Naive B cell (primary cell): ENCODE measurements at regions not wholly inside any gene's neighbourhood (a gene's known extent, or its start where the extent isn't known, plus 50 kb on each side); places are given as distances from the start of the nearest gene placed in this dataset.

Experiments used
- ATAC-seq, 2 donors: fragments of 150-1000 bp; cut with Tn5 transposase; 2 replicates each; pipeline ENCODE4 v1.10.0; 2021; ENCODE audit warnings: low read depth in 2 of 2, mild to moderate bottlenecking in 2 of 2, moderate library complexity in 2 of 2
- DNase-seq: peaks from one replicate; pipeline ENCODE4 v3.0.0; 2022
- H3K27ac Mint-ChIP-seq, 6 donors: one replicate each; pipeline ENCODE4 v1.8.0; 2020 to 2022; ENCODE audit warnings: mild to moderate bottlenecking in 6 of 6, mixed read lengths in 6 of 6, moderate library complexity in 5 of 6, inconsistent platforms in 2 of 6
- H3K27me3 Mint-ChIP-seq, 3 donors: one replicate each; pipeline ENCODE4 v1.8.0; 2021 to 2022; ENCODE audit warnings: mixed read lengths in 3 of 3, mild to moderate bottlenecking in 1 of 3
- H3K36me3 Mint-ChIP-seq, 2 donors: one replicate each; pipeline ENCODE4 v1.8.0; 2020 to 2022; ENCODE audit warnings: mixed read lengths in 2 of 2, inconsistent platforms in 1 of 2, mild to moderate bottlenecking in 1 of 2
- H3K4me1 Mint-ChIP-seq, 3 donors: one replicate each; pipeline ENCODE4 v1.8.0; 2020 to 2022; ENCODE audit warnings: mixed read lengths in 3 of 3, inconsistent platforms in 1 of 3, mild to moderate bottlenecking in 1 of 3, moderate library complexity in 1 of 3
- H3K4me3 Mint-ChIP-seq, 8 donors: one replicate each; pipeline ENCODE4 v1.8.0; 2020 to 2022; ENCODE audit warnings: mild to moderate bottlenecking in 8 of 8, mixed read lengths in 8 of 8, moderate library complexity in 8 of 8, inconsistent platforms in 2 of 8
- H3K9me3 Mint-ChIP-seq, 7 donors: one replicate each; pipeline ENCODE4 v1.8.0; 2020 to 2022; ENCODE audit warnings: mixed read lengths in 7 of 7, mild to moderate bottlenecking in 5 of 7, inconsistent platforms in 2 of 7, moderate library complexity in 1 of 7

DNA sequence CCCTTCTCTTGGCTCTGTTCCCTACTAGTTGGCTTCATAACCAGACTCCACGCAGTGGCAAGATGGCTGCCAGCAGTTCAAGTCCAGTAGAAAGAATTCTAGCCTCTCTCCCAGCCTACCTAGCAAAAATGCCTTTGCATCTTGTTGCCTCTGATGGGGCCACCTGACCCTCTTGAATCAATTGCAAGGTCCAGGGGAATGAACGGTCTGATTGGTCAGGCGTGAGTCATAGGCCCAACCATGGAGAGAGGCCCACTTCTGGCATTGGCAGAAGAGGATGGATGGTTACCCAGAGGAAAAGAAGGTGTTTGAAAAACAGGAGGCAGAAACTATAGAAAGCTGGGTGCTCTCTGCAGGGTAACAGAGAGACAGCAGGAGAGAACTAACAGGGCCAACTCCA is 622.6 kb downstream of the CCDC171 start:
- DNase-seq (no peak), ATAC-seq (no peak)
- Mint-ChIP-seq H3K4me3 (peak overlapping the region in 1 of 8 donors; percentile 9), H3K27ac (no peak overlapping the region), H3K27me3 (no peaks in the 10 kb centered on the region), H3K4me1 (no peaks in the 10 kb centered on the region), H3K36me3 (no peaks in the 10 kb centered on the region), H3K9me3 (peaks cover 0 to 5% (median 0%) of the 10 kb centered on the region in 7 donors)

DNA sequence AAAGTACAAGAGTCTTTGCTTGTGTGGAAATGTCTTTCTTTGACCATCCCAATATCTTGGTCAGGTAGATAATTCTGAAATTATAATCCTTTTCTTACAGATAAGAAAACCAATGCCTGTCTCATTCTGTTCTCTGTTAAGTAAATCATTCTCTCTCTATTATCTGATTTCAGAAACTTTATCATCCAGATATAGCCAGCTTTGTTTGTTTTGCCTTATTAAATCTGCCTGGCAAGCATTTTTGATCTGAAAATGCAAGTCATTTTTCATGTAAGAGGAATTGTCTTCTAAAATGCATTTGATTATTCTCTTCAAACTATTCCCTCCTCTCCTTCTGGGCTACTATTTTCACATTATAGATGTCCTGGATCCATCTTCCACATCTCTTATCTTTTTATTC is 625.5 kb downstream of the CCDC171 start:
- H3K4me3 Mint-ChIP-seq = no peak overlapping the region
- ATAC-seq (no peak), DNase-seq (no peak)
- no peaks in the 10 kb centered on the region for H3K27me3 Mint-ChIP-seq
- H3K36me3 Mint-ChIP-seq = no peaks in the 10 kb centered on the region
- no peaks in the 10 kb centered on the region for H3K4me1 Mint-ChIP-seq
- peaks cover 0 to 7% (median 0%) of the 10 kb centered on the region in 7 donors for H3K9me3 Mint-ChIP-seq
- H3K27ac Mint-ChIP-seq = no peak overlapping the region

DNA sequence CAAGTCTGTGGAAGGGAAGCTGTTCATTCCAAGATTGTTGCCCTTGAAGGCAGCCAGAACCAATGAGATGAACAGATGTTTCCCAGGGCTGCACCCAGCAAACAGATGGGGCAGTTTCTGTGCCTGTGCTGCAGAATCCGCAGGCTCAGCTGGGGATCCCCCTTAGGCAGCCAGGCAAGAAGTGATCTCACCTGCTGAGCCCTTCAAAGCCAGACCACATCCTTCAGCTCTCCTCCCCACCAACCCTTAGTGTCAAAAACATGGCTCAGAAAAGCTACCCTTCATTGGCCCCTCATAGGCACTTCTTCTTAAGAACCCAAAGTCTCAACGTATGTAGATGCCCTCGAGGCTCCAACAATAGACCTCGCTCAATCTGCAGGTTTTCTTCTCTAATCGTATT is 626.7 kb downstream of the CCDC171 start:
- no peak overlapping the region for H3K27ac Mint-ChIP-seq
- DNase-seq (no peak), ATAC-seq (no peak)
- no peaks in the 10 kb centered on the region for H3K4me1 Mint-ChIP-seq
- no peaks in the 10 kb centered on the region for H3K27me3 Mint-ChIP-seq
- H3K4me3 Mint-ChIP-seq = no peak overlapping the region
- no peaks in the 10 kb centered on the region for H3K36me3 Mint-ChIP-seq
- H3K9me3 Mint-ChIP-seq = peaks cover 0 to 8% (median 0%) of the 10 kb centered on the region in 7 donors

DNA sequence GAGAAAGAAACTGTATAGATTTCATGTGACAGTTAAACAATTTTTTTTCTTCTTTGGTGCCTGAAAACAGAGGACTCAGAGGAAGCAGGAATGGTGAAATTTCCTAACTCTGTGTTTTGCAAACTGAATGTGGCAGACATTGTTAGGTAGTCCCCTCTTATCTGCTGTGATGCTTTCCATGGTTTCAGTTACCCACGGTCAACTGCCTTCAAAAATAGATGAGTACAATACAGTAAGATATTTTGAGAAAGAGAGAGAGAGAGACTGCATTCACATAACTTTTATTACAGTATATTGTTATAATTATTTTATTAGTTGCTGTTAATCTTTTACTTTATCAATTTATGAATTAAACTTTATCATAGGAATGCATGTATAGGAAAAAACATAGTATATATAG is 627.2 kb downstream of the CCDC171 start:
- Mint-ChIP-seq H3K27me3 (no peaks in the 10 kb centered on the region), H3K36me3 (no peaks in the 10 kb centered on the region), H3K27ac (no peak overlapping the region), H3K4me1 (no peaks in the 10 kb centered on the region), H3K9me3 (peaks cover 0 to 8% (median 0%) of the 10 kb centered on the region in 7 donors), H3K4me3 (no peak overlapping the region)
- DNase-seq = no peak
- ATAC-seq = no peak

DNA sequence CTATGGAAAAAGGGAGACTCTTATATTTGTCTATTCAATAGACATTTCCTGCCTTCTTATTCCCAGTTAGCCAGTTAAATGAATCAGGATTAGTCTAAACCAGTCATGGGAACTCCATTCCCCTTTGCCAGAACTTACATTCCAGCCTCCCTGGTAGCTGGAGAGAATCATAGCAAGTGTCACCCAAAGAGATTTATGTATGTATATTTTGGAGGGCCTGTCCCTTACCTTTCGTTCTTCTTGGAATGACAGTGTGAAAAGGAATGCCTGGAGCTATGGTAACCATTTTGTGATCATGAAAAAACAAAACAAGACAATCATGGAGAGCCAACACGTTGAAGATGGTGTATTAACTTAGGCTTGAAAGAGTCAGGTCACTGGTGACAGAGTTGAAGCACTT is 627.7 kb downstream of the CCDC171 start:
- Mint-ChIP-seq H3K36me3 (no peaks in the 10 kb centered on the region), H3K27me3 (no peaks in the 10 kb centered on the region), H3K9me3 (peaks cover 0 to 8% (median 0%) of the 10 kb centered on the region in 7 donors), H3K4me3 (no peak overlapping the region), H3K27ac (no peak overlapping the region), H3K4me1 (no peaks in the 10 kb centered on the region)
- ATAC-seq (no peak), DNase-seq (no peak)

DNA sequence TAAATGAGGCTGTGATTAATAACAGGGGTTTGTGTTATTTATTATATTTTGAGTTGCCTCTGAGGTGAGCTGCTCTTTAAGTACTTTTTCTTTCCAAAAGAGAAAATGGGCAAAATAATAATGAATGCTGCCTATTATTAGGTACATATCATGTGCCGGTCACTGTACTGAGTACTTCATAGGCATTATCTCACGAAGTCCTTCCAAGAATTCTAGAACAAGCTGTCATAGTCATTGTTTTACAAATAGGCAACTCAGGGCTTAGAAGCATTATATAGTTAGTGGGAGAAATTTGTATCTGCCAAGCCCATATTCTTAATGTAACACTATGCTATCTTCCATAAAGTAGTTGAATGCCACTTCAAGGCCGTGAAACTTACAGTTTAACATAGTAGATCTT is 628.7 kb downstream of the CCDC171 start:
- Mint-ChIP-seq H3K4me3 (no peak overlapping the region), H3K27ac (no peak overlapping the region), H3K4me1 (no peaks in the 10 kb centered on the region), H3K27me3 (no peaks in the 10 kb centered on the region), H3K9me3 (peaks cover 0 to 8% (median 0%) of the 10 kb centered on the region in 7 donors), H3K36me3 (no peaks in the 10 kb centered on the region)
- no peak for DNase-seq
- no peak for ATAC-seq

DNA sequence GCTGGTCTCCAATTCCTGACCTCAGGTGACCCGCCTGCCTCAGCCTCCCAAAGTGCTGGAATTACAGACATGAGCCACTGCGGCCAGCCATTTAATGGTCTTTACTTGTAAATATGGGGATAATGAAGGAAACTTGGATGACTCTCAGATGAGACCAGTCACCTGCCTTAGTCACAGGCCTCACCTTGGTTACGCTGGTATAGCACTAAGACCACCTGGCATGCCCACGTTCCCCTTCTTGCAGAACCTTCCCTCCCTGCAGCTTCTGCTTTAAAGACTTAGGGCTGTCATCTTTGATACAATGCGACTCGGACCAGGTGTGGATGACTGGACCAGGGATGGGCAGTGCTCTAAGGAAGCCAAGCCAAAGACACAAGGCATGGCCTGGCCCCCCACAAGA is 629.9 kb downstream of the CCDC171 start:
- ATAC-seq (no peak), DNase-seq (no peak)
- no peaks in the 10 kb centered on the region for H3K4me1 Mint-ChIP-seq
- H3K36me3 Mint-ChIP-seq = no peaks in the 10 kb centered on the region
- H3K27me3 Mint-ChIP-seq = no peaks in the 10 kb centered on the region
- H3K9me3 Mint-ChIP-seq = peaks cover 0 to 8% (median 0%) of the 10 kb centered on the region in 7 donors
- H3K27ac Mint-ChIP-seq = no peak overlapping the region
- no peak overlapping the region for H3K4me3 Mint-ChIP-seq

DNA sequence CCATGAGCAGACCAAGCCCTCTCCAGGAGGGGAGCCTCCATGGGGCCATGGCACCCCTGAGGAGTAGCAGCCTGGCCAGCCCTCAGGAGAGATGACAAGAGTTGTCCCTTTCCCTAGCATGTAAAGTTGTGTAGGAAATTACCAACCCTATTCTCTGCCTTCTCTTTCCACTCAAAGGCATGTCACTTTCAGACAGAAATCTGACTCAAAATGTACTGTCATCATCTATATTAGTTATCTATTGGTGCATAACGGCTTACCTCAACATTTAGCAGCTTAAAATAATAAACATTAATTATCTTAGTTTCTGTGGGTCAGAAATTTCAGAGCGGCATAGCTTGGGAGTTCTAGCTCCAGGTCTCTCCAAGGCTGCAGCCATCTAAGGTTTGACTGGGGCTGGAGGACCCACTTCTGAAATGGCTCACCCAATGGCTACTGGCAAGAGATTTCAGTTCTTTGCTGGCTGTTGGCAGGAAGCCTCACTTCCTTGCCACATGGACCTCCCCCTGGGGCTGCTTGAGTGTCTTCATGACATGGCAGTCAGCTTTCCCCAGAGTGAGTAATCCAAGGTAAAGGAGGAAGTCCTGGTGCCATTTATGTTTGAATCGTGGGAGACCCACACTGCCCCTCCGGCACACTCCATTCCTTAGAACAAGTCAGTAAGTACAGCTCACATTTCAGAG is 632.3 kb downstream of the CCDC171 start:
- DNase-seq (no peak), ATAC-seq (no peak)
- peaks cover 0 to 14% (median 4%) of the 10 kb centered on the region in 7 donors for H3K9me3 Mint-ChIP-seq
- H3K4me1 Mint-ChIP-seq = no peaks in the 10 kb centered on the region
- H3K27me3 Mint-ChIP-seq = no peaks in the 10 kb centered on the region
- H3K36me3 Mint-ChIP-seq = no peaks in the 10 kb centered on the region
- H3K4me3 Mint-ChIP-seq = no peak overlapping the region
- H3K27ac Mint-ChIP-seq = no peak overlapping the region

DNA sequence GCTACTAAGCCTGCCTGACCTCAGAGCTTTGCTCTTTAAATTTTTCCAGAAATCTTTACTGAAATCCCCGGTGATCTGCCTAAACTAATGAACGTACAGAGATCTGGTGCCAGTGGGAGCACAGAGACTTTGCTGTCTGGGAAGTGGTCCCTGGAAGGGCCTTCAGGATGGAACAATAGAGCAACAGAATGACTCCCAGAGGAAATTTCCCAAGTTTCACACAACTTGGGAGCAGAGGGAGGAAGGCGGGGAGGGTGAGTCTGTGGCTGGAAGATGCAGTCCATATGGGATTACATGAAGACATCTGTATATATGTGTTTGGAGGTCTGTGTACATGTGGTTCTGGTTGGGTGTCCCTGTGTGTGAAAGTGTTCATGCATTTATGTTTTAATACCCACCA is 638.3 kb downstream of the CCDC171 start:
- no peak for DNase-seq
- no peaks in the 10 kb centered on the region for H3K36me3 Mint-ChIP-seq
- H3K9me3 Mint-ChIP-seq = peaks cover 0 to 21% (median 4%) of the 10 kb centered on the region in 7 donors
- no peak for ATAC-seq
- H3K4me1 Mint-ChIP-seq = peaks cover 0 to 1% (median 0%) of the 10 kb centered on the region in 3 donors
- peaks cover 0 to 17% (median 12%) of the 10 kb centered on the region in 3 donors for H3K27me3 Mint-ChIP-seq
- no peak overlapping the region for H3K27ac Mint-ChIP-seq
- H3K4me3 Mint-ChIP-seq = no peak overlapping the region

DNA sequence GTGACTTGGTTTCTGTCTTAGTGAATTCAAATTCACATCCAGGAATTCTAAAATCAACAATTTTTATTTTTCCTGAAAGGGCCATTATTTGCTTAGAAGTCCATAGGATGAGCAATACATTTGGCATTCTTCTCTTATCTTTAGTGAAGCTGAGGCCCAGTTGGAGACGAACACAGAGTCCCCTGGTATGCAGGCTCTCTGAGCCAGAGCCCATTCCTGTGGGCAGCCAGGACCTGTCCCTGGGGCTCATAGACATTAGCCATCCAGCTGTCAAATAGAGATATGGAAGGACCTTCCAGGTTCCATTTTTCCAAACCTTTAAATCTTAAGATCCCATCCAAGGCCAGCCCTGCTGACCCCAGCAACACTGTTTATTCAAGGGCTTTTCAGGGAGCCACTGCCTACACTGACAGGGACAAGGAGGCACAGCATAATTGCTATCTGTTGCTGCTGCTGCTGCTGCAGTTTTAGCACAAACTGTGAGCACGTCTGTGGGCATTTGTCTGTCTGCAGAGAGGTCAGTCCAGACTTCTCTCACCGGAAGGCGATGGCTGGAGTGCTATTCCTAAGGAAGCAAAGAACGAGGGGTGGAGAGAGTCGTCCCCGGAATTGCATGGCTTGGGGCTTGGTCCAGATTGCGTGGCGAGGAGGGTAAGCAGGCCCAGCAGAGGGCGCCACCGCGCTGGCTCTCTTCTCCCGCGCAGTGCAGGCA is 639.0 kb downstream of the CCDC171 start:
- peaks cover 0 to 21% (median 4%) of the 10 kb centered on the region in 7 donors for H3K9me3 Mint-ChIP-seq
- no peaks in the 10 kb centered on the region for H3K36me3 Mint-ChIP-seq
- H3K4me1 Mint-ChIP-seq = peaks cover 0 to 1% (median 0%) of the 10 kb centered on the region in 3 donors
- peak overlapping the region in 2 of 6 donors; percentile 62 to 64 for H3K27ac Mint-ChIP-seq
- no peak overlapping the region for H3K4me3 Mint-ChIP-seq
- no peak for ATAC-seq
- peaks cover 0 to 19% (median 12%) of the 10 kb centered on the region in 3 donors for H3K27me3 Mint-ChIP-seq
- no peak for DNase-seq

DNA sequence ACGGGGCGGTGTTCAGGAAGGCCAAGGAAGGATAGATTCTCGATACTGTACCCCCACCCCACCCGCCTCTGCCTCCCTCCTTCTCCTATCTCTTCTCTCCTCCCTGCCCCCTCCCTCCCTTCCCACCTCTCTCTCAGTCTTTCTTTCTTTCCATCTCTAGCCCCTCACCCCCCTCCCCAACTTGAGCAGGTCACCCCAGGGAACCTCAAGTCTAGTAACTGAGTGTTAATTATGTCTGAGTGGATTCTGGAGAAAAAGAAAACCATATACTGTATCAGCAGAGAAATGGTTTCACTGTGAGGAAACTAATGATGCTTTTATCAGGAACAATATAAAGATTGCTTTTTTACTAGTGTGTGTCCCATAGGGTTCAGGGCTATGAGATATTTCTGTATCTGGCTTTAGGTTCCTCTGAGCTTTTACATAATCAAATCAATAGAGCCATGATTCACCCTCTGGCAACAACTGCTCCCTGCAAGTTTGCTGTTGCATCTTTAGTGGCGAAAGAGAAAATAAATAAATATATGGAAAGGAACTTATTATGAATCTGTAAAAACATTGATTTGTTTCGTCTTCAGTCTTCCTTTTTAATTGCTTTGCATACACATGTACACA is 639.7 kb downstream of the CCDC171 start:
- ATAC-seq (no peak), DNase-seq (no peak)
- H3K9me3 Mint-ChIP-seq = peaks cover 0 to 21% (median 4%) of the 10 kb centered on the region in 7 donors
- H3K27me3 Mint-ChIP-seq = peaks cover 0 to 19% (median 12%) of the 10 kb centered on the region in 3 donors
- no peak overlapping the region for H3K27ac Mint-ChIP-seq
- H3K4me1 Mint-ChIP-seq = peaks cover 0 to 1% (median 0%) of the 10 kb centered on the region in 3 donors
- no peak overlapping the region for H3K4me3 Mint-ChIP-seq
- H3K36me3 Mint-ChIP-seq = no peaks in the 10 kb centered on the region

DNA sequence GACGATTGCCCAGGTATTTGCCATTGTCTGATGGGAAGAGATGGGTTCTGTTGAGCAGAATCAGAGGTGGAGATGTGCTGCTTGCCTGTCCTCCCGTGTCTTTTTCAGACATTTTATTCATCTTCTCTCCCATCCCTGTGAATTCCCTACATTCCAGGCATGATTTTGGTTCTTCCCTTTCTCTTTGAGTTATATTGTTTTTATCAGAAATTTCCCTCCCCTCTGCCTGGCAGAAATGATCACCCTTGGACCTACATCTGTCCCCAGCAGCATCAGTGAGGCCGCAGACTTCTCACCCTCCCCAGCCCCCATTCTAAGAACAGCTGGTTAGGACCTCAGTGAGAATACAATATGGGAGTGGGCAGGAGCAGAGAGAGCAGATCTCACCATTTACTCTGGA is 640.2 kb downstream of the CCDC171 start:
- DNase-seq = no peak
- Mint-ChIP-seq H3K36me3 (no peaks in the 10 kb centered on the region), H3K4me3 (no peak overlapping the region), H3K27me3 (peaks cover 0 to 19% (median 12%) of the 10 kb centered on the region in 3 donors), H3K27ac (no peak overlapping the region), H3K4me1 (peaks cover 0 to 1% (median 0%) of the 10 kb centered on the region in 3 donors), H3K9me3 (peaks cover 0 to 21% (median 4%) of the 10 kb centered on the region in 7 donors)
- ATAC-seq = no peak

DNA sequence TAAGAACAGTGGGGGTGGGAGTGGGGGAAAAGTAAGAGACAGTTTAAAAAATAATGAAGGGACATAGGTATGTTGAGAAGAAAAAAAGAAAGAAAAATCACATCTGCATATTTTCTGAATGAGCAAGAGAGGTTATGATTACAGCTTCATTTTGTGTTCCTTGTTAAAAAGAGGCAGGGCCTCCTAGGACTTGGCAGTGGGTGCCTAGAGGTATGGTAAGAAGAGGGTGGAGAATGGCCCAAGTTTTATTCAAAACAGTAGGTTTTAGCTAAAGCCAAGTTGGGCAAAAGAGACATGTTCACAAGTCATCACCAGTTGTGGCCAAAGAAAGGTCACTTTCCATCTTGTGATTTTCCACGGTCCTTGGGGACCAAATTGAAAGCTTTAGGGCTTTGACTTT is 643.4 kb downstream of the CCDC171 start:
- no peaks in the 10 kb centered on the region for H3K36me3 Mint-ChIP-seq
- H3K27me3 Mint-ChIP-seq = peaks cover 0 to 17% (median 9%) of the 10 kb centered on the region in 3 donors
- H3K27ac Mint-ChIP-seq = no peak overlapping the region
- peaks cover 0 to 4% (median 2%) of the 10 kb centered on the region in 7 donors for H3K9me3 Mint-ChIP-seq
- DNase-seq (no peak), ATAC-seq (no peak)
- H3K4me1 Mint-ChIP-seq = peaks cover 0 to 1% (median 0%) of the 10 kb centered on the region in 3 donors
- H3K4me3 Mint-ChIP-seq = no peak overlapping the region
